GM21737 (cell line): ENCODE measurements at regions not wholly inside any gene's neighbourhood (a gene's known extent, or its start where the extent isn't known, plus 50 kb on each side); places are given as distances from the start of the nearest gene placed in this dataset.
"Not testable (repeated sequence)": the region's sequence is repeated elsewhere in the genome, so short reads cannot be mapped to it uniquely, and the experiment has no call there.

Experiments used
- ATAC-seq: cut with Tn5 transposase; IDR thresholded peaks from one replicate; pipeline ENCODE4 v1.9.1; 2021; ENCODE audit warnings: mild to moderate bottlenecking, moderate library complexity; ENCODE audit not compliant: unreplicated experiment

DNA sequence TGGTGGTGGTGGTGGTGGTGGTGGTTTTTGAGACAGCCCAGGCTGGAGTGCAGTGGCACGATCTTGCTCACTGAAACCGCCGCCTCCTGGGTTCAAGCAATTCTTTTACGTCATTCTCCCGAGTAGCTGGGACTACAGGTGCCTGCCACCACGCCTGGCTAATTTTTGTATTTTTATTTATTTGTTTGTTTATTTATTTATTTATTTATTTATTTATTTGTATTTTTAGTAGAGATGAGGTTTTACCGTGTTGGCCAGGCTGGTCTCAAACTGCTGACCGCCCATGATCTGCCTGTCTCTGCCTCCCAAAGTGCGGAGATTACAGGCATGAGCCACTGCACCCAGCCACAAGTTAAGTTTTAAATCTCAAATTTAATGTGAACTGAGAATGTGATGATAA is 126.5 kb downstream of the PCDH18 start:
- ATAC-seq: not testable (repeated sequence)

DNA sequence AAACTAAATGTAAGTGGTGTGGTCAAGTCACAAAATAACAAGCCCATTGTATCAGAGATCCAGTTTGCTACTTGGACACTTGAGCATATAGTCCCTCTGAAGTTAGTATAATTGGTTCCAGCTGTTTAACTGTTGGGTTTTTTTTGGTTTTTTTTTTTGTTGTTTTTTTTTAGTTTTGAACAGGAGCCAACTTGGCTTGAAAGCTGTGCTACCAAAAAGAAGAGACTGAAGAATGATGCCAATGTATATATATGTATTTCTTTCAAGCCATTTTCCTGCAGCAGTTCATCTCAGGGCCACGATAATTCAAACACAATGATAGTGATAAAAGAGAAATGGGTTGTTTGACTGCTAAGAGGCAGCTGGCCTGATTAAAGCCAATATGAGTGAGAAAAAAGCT is 138.3 kb downstream of the PCDH18 start:
- ATAC-seq: no peak

GRCh38 chr4:137393044-137393443 is 139.2 kb downstream of the PCDH18 start:
- ATAC-seq: no peak

DNA sequence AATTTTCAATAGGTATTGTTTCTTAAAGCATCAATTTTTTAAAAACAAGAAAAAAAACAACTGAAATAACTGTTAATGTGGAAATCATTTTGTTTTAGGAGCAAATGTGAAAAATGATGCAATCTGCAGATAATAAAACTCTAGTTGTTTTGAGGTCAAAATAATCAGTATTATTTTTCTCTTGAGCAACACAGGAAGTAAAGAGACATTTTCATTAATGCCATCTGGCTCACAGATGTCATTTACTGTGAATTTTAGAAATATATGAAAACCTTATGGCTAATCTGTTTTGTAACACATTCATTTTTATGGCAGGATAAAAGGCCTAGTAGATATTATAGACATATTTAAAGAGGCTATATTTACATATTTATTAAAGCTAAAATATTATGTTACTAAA is 141.6 kb downstream of the PCDH18 start:
- no peak for ATAC-seq

- no peak for ATAC-seq
These were observed 142.3 kb downstream of the PCDH18 start for GRCh38 chr4:137389911-137390520.

DNA sequence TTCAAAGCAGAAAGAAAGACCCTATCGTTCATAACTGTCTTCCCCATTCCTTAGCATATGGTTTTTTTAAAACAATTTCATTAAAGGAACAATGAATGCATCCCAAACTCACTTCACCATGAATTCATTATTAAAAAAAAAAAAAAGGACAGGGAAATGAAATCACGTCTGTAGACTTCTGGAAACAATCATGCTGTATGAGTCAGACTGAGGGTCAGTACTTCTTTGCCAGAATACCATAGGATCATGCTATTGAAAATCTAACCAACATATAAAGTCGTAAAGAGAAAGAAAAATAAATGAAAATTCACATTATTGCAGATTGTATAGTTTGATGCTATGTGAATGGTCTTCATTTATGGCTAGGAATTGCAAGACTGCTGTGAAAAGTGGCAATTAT is 144.4 kb downstream of the PCDH18 start:
- no peak for ATAC-seq

GRCh38 chr4:137384476-137384875 is 147.8 kb downstream of the PCDH18 start:
- no peak for ATAC-seq

- ATAC-seq: no peak
These were observed 153.5 kb downstream of the PCDH18 start for GRCh38 chr4:137378821-137379220.

GRCh38 chr4:137378393-137378792 is 153.9 kb downstream of the PCDH18 start:
- no peak for ATAC-seq

GRCh38 chr4:137376312-137376711 is 156.0 kb downstream of the PCDH18 start:
- ATAC-seq: no peak

GRCh38 chr4:137375111-137375850 is 157.0 kb downstream of the PCDH18 start:
- ATAC-seq: no peak

- ATAC-seq: no peak
These were observed 161.6 kb downstream of the PCDH18 start for GRCh38 chr4:137370679-137371078.

GRCh38 chr4:137370206-137370633 is 162.1 kb downstream of the PCDH18 start:
- ATAC-seq: no peak

DNA sequence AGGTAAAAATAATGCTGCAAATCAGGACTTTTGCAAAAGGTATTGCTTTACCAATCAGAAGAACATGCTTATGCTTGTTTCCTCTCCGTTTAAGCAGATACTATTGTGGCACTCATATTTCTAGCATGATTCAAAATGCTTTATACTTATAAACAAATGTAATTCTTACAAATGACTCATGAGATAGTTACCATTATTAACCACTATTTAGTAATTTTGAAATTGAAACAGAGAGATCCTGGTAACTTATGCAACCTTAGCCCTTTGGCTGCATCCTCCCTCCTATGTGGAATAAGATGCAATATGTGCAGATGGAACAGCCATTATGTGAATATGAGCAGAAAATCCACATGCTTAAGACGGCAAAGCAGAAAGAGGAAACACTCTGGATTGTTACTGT is 164.7 kb downstream of the PCDH18 start:
- no peak for ATAC-seq

DNA sequence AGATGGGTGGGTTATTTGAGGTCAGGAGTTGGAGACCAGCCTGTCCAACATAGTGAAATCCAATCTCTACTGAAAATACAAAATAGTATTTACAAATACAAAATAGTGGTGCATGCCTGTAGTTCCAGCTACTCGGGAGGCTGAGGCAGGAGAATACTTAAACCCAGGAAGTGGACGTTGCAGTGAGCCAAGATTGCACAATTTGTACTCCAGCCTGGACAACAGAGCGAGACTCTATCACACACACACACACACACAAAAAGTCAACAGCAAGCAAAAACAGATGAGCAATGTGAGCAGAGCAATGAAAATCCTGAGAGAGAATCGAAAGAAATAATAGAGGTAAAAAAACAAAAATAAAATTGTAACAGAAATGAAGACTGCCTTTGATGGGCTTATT is 168.8 kb downstream of the PCDH18 start:
- no peak for ATAC-seq

GRCh38 chr4:137361756-137362470 is 170.4 kb downstream of the PCDH18 start:
- no peak for ATAC-seq

- ATAC-seq: no peak
These were observed 171.5 kb downstream of the PCDH18 start for GRCh38 chr4:137360761-137361160.

DNA sequence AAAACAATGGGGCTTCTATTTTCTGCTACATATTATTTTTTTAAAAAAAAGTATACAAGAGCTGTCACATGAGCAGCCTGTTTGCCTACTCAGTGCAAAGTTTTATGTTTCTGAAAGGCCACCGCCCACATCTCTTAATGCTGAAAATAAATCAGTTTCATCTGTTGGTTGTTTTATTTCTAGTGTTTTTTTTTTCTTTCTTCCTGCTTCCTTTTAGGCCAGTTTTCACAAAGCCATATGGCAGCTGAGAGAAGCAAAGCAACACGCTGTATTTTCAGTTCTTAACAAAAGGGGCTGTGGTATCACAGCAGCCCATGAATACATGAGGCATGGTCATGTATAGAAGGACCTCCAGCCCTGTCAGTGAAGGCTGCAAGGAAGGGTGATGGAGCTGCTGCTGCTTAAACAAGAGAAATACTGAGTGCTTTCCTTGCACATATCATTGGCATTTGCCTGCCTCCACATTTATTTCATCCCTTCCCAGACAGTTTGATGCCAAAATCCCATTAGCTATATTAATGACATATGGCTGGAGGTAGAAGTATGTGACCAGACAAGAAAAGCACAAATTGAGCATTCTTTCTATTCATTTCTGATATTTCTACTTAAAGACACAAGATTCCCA is 172.5 kb downstream of the PCDH18 start:
- ATAC-seq: no peak

DNA sequence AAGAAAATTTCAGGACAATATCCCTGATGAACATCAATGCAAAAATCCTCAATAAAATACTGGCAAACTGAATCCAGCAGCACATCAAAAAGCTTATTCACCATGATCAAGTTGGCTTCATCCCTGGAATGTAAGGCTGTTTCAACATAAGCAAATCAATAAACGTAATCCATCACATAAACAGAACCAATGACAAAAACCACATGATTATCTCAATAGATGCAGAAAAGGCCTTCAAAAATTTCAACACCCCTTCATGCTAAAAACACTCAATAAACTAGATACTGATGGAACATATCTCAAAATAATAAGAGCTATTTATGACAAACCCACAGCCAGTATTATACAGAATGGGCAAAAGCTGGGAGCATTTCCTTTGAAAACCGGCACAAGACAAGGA is 177.7 kb downstream of the PCDH18 start:
- ATAC-seq: not testable (repeated sequence)

DNA sequence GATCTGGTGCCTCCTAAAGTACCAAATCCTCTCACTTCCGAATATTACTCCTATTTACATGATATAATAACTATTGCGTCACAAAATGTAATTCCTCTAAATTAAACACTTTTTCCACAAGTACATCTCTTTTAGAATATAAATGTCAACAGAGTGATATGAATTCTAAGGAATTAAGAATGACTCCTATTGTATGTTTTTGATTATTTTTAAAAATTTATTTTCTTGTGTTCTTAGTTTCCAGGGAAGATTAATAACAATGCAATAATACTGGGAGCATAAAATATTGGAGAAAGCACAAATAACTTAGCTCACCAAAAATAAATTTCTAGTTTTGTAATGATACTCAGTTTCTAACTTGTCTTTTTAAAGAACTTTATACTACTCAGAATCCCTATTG is 184.9 kb downstream of the PCDH18 start:
- no peak for ATAC-seq

- no peak for ATAC-seq
These were observed 186.7 kb downstream of the PCDH18 start for GRCh38 chr4:137345597-137345996.

DNA sequence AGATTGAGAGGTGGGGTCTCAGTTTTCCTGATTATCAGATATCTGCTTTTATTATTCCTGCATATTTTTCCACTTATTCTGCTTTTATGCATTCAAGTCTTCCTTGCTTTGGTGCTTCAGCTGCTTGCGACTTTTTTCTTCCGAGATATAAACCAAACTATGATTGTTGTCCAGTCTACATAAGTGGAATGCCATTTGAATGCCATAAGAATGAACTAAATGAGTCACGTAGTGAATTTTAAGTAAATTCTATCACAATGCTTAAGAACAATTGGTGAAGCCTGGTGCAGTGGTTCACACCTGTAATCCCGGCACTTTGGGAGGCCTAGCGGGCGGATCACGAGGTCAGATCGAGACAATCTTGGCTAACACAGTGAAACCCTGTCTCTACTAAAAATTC is 189.1 kb downstream of the PCDH18 start:
- no peak for ATAC-seq
